Stimulated activated CD8-positive, alpha-beta memory T cell treated with anti-CD3 and anti-CD28 coated beads, Interleukin-4, amount 100 ng/mL, for 24 hours (primary cell): ENCODE measurements at regions not wholly inside any gene's neighbourhood (a gene's known extent, or its start where the extent isn't known, plus 50 kb on each side); places are given as distances from the start of the nearest gene placed in this dataset.

ENCODE experiments used
- DNase-seq: peaks from one replicate; pipeline ENCODE4 v3.0.0-alpha.2; 2020; ENCODE audit warnings: low read depth

DNA sequence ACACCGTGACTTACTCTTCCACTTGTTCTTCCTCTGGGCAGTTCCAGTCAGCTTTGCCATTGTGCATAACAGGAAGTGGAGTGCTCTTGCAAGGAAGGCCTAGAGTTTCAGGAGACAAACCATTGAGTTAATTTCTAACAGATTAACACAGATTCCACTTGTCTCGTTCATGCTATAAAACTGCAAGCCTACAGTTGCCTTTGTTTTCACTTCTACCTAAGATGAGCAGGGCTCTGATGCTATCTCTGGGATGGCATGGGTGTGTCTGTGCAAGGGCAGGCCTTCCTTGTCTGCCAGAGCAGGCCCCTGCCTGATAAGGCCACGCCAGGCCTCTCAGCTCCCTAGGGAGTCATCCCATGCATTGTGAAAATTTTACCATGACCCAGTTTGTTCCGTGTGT is 67.7 kb upstream of the PGRMC2 start:
- DNase-seq, result no peak

DNA sequence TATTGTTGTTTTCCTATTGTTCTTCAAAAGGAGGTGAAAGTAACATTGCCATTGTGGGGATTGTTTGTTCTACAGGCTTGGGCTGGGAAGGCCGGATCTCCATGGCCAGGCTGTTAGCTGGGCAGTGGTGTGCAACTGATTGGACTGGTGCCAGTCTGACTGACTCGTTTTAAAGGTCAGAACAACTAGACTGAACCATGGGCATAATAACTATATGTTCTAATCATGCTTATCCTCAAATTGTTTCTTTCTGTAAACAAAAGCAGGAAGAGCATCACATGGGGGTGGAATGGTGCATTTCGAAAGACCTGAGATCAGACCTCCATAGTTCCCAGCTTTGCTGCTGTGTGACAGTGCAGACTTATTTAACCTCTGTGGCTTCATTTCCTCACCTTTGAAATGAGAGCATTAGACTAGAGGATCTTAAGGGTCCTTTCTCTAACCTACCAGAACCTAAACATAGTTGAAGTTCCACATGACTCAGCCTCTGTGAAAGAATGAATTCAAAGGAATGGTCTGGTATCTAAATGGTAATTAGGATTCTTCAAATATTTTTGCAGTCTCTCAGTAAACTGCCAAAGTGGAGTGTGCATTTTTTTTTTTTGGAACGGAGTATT is 66.7 kb upstream of the PGRMC2 start:
- DNase-seq, result no peak

DNA sequence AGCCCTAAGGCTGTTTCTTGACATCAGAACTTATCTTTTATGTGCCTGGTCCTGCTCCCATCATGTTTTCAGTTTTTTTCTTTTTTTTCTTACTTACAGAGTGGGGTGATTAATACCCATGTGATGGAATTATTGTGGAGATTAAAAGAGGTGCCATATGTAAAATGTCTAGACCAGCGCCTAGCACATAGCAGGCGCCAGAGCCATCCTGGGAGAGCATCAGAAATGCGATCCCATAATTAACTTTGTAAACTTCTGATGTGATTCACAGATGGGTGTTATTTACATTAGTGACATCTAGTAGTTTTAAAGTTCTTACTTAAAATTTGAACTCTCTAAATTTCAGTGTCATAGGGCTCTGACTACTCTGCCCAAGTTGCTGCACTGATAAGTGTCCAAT is 66.2 kb upstream of the PGRMC2 start:
- DNase-seq, result no peak

DNA sequence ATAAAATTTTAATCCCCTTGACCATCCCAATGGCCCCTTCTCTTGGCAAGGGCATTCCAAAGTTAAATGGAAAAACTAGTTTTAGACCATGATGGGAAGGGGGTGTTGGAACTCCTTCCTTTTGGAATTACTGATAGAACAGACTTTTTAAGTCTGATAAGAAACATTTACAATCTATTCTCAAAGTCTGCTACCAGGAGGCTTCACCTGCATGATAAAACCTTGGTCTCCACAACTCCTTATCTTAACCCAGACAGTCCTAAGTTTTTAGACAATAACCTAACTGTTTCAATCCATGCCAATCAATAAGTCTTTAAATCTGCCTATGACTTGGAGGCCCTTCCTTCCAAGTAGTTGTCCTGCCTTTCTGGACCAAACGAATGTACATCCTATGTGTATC is 63.9 kb upstream of the PGRMC2 start:
- no peak for DNase-seq

DNA sequence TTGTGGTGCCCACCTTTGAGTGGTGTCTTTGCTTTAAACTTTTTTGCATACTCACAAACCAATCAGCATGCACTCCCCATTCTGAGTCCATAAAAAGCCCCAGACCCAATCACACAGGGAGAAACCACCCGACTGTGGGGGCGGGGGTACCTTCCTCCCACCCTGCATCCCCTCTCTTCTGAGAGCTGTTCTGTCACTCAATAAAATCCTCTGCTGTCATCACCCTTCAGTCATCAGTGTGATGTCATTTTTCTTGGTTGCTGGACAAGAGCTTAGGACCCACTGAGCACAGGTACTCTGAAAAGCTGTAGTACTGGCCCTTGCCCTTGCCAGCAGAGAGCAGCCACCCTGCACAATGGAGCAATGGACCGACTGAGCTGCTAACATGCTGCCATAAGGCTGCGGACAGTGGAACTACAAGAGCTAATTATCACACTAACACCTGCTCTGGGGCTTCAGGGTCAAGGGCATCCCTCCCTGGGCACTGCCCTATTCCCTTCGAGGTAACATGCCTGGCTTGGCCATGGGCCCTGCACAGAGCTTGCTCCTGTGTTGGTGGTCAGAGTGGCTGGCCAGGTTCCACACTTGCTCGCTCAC is 62.9 kb upstream of the PGRMC2 start:
- DNase-seq, result no peak

DNA sequence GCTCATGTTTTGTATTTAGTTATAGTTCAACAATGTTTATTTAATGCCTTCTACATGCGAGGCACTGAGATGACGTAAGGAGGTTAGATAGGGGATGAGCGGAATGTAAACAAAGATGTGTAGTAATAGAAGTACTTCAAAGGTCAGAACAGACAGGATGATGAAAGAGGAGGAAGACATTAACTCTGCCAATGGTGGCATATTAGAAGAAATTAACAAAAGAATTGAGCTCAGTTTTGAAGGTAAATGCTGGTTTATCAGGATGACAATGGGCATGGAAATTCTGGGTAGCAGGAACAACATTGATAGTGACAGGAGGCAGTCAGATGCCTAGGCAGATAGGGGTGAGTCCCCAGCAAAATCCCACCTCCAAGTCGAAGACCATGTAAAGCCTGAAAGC is 62.3 kb upstream of the PGRMC2 start:
- no peak for DNase-seq

DNA sequence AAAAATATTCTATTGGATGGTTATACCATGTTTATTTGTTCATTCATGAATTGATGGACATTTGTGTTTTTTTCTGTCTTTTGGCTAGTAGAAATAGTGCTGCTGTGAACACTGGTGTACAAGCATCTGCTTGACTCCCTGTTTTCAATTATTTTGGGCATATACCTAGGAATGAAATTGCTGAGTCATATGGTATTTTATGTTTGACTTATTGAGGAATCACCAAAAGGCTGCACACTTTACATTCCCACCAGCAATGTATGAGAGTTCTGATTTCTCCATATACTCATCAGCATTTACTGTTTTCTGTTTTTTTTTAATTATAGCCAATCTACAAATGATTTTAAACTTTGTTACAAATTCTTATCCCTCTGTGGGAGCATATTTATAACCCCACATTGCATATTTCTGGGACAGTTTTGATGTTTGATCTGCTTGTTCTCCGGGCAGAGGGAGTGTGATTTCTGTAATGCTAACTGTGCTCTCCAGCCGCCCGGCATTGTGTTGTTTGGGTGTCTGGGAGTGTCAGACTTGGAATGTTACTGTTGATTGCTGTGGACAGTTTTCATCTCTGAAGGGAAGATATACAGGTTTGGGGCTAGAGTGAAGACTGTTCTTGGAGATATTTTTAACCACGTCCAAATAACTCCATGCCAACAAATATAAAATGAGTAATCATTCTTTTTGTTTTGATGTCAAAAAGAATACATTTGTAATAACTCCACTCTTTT is 60.5 kb upstream of the PGRMC2 start:
- DNase-seq, result no peak

DNA sequence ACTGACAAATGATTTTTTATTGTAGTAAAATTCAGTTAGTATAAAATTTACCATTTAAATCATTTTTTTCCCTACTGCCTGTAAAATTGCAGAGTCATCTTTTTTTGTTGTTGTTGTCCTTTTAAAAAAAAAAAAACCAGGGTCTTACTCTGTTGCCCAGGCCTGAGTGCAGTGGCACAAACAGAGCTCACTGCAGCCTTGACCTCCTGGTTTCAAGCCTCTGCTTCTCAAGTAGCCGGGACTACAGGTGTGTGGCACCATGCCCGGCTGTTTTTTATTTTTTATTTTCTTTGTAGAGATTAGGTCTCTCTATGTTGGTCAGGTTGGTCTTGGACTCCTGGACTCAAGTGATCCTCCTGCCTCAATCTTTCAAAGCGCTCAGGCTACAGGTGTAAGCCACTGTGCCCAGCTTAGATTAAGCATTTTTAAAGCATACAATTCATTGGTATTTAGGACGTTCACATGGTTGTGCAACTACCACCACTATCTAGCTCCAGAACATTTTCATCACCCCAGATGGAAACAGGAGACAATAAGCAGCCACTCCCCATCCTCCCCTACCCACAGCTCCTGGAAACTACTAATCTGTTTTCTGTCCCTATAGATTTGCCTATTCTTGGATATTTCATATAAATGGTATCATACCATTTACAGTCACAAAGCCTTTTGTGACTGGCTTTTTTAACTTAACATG is 59.7 kb upstream of the PGRMC2 start:
- DNase-seq, result no peak

DNA sequence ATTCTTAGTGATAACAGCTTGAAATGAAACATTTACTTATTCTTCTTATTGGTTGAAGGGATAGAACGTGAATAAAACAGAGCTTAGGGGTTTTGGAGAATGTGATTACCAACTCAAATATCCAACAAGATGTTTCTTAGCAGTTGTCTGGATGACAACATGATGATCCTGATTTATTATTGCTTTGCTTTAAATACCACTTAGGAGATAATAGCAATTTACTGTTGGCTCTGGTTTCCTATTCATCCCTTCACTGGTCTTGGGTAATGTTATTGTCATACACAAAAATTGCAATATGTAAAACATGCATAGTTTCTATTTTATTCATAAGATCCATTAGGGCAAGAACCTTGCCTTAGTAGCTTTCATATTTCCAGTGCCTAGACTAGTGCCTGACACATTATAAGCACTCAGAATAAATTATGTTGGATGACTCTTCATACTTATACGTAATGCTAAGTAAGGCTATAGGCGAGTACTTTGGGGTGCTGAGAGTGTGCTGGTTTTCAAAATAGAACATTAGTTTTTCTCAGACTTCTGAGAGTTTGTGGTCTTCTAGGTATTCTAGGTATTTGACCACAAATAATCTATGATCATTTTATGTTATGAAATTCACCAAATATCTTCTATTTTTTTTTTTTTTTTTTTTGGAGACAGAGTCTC is 58.6 kb upstream of the PGRMC2 start:
- DNase-seq, result no peak

DNA sequence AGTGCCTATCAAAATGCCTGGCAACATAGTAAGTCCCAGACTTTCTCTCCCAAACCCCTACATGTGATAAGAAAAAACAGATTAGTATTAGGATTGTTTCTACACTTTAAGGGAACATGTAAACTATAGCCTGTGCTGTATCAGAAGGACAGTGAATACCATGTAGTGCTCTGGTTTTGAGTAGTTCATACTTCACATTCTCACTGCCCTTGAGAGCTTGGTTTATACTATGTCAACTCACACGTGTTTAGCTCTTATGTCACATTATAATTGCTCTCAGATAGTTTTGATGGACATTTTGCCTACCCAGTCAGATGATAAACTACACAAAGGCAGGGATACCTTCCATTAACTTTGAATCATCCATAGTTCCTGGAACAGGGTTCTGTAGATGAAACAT is 58.0 kb upstream of the PGRMC2 start:
- no peak for DNase-seq

DNA sequence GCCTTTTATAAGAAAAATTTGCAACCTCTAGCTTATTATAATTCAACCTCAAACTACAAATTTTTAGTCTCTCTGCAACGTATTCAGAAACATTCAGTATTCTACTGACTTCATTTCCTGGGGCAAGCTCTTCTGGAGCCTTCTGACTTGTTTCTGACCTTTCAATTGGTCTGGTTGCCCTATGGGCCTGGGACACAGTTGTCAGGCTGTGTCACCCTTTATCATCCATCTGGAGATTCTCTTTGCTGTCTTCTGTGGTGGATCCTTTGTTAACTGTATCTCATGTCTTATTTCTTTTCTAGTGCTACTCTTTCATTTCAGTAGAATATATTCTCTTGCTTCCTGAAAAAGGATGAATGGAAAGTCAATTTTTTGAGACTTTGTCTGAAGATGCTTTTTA is 55.1 kb upstream of the PGRMC2 start:
- DNase-seq, result no peak

DNA sequence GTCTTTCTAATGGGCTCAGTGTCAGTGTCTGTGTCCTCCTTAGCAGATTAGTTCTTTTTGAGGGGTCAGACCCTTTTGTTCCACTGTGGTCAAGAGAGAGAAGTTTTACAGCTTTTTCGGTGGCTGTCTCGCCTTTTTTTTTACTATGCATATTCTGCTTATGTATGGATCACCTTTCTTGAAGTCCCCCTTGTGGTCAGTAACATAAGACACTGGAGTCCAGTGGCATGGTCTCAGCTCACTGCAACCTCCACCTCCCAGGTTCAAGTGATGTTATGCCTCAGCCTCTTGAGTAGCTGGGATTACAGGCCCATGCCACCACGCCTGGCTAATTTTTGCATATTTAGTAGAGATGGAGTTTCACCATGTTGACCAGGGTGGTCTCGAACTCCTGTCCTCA is 54.0 kb upstream of the PGRMC2 start:
- DNase-seq, result no peak

DNA sequence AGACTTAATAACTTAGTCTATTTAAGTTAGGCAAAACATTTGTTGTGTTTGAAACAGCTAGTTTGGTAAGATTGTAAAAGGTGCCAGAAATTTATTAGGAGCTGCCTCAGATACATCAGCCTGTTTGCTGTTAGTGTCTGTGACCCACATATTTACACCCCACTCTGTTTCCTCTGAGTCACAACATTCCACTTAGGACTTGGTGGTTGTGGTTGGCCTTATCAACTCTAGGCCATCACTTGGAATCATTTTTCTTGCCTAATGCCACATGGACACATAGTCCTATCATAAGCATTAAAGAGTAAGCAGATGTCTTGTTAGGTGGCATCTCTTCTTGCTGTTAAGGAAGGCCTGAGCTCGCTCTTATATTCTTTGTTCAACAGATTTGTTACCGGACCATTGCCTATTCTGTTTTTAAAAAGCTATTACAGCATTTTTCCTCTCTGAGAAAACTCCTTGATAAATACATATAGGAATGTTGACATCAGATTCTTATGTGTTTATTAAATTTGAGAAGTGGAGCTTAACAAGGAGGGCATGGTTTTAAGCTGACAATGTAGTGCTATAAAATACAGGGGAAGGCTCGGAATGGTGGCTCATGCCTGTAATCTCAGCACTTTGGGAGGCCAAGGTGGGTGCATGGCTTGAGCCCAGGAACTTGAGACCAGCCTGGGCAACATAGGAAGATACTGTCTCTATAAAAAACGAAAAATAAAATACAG is 51.2 kb upstream of the PGRMC2 start:
- no peak for DNase-seq

DNA sequence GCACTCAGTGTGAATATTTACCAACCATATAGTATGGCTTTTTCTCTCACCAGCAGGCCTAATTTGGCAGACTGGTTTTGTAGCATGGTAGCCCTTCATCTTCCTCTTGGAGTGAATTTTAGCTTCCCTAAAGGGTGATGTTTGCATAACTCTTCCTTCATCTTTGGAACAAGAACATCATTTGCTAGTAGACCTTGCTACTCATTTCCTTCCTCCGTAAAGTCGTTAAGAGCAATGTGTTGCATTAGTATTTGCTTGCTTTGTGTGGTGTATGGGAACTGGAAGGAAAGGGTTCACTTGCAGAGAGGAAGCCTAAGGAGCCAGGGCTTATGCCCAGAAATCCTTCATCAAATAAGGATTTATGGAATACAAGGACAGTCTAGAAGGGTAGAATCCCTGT is 50.2 kb upstream of the PGRMC2 start:
- no peak for DNase-seq
